IMR-90 (cell line): ENCODE measurements at regions not wholly inside any gene's neighbourhood (a gene's known extent, or its start where the extent isn't known, plus 50 kb on each side); places are given as distances from the start of the nearest gene placed in this dataset.

ENCODE experiments used
- ATAC-seq: fragments of 200-7000 bp; cut with Tn5 transposase; 2 replicates; pipeline ENCODE4 v1.9.1; 2020; ENCODE audit warnings: low read depth, mild to moderate bottlenecking, moderate library complexity
- BruUV-seq: library from RNA; stranded (reverse); fragments of 400-500 nt; replicated peaks from 2 replicates; lab custom pipeline; 2021; lab: Mats Ljungman, UMichigan
- CTCF ChIA-PET: fragments of 300-600 bp; formaldehyde crosslinking; extraction: SDS; loops from one replicate; lab custom pipeline; 2021; ENCODE audit warnings: antibody characterized with exemption; lab: Yijun Ruan, JAX
- POLR2A ChIA-PET: fragments of 300-600 bp; sonication (Branson Sonifier 250); formaldehyde crosslinking; loops from one replicate; lab custom pipeline; 2022; ENCODE audit warnings: antibody characterized with exemption; ENCODE audit not compliant: unreplicated experiment; lab: Charles Lee
- DNase-seq: peaks from one replicate; pipeline ENCODE4 v3.0.0; 2013
- H2AFZ ChIP-seq: replicated peaks from 2 replicates; pipeline ENCODE3; 2013; ENCODE audit warnings: low read length, mild to moderate bottlenecking; ENCODE audit not compliant: poor library complexity
- H2AK5ac ChIP-seq: 2 replicates; pipeline ENCODE4 v1.6.1; 2013; ENCODE audit warnings: low read depth, low read length, inconsistent platforms
- H2AK9ac ChIP-seq: replicated peaks from 2 replicates; pipeline ENCODE3; 2013; ENCODE audit warnings: mild to moderate bottlenecking, low read depth, low read length, moderate library complexity; ENCODE audit not compliant: poor library complexity
- H2BK120ac ChIP-seq: 2 replicates; pipeline ENCODE4 v1.6.1; 2013; ENCODE audit warnings: low read depth, low read length, inconsistent platforms
- H2BK15ac ChIP-seq: 3 replicates; pipeline ENCODE4 v1.6.1; 2013; ENCODE audit warnings: low read depth, low read length, inconsistent platforms
- H2BK20ac ChIP-seq: 2 replicates; pipeline ENCODE4 v1.6.1; 2013; ENCODE audit warnings: low read depth, mild to moderate bottlenecking, inconsistent platforms, low read length, moderate library complexity
- H2BK5ac ChIP-seq: 2 replicates; pipeline ENCODE4 v1.6.1; 2013; ENCODE audit warnings: mild to moderate bottlenecking, low read depth, low read length, inconsistent platforms; ENCODE audit not compliant: poor library complexity, severe bottlenecking
- H3K14ac ChIP-seq: replicated peaks from 2 replicates; pipeline ENCODE4 v1.6.1; 2013; ENCODE audit warnings: low read depth, low read length, inconsistent platforms
- H3K18ac ChIP-seq: 2 replicates; pipeline ENCODE4 v1.6.1; 2013; ENCODE audit warnings: low read depth, low read length, control low read depth
- H3K23ac ChIP-seq: 2 replicates; pipeline ENCODE4 v1.6.1; 2013; ENCODE audit warnings: low read depth, low read length, inconsistent platforms
- H3K27ac ChIP-seq: 2 replicates; pipeline ENCODE4 v1.5.1; 2013; ENCODE audit warnings: mild to moderate bottlenecking, control low read depth, low read length; ENCODE audit not compliant: insufficient read depth
- H3K27me3 ChIP-seq: 2 replicates; pipeline ENCODE4 v1.6.1; 2013; ENCODE audit warnings: low read length; ENCODE audit not compliant: control insufficient read depth, insufficient read depth
- H3K36me3 ChIP-seq: 2 replicates; pipeline ENCODE4 v1.6.1; 2013; ENCODE audit warnings: low read length, mixed read lengths; ENCODE audit not compliant: control insufficient read depth, insufficient read depth
- H3K4ac ChIP-seq: 2 replicates; pipeline ENCODE4 v1.6.1; 2013; ENCODE audit warnings: low read depth, low read length, inconsistent platforms
- H3K4me1 ChIP-seq: 2 replicates; pipeline ENCODE4 v1.6.1; 2013; ENCODE audit warnings: low read length, mixed read lengths; ENCODE audit not compliant: control insufficient read depth, insufficient read depth
- H3K4me2 ChIP-seq: 2 replicates; pipeline ENCODE4 v1.6.1; 2013; ENCODE audit warnings: low read depth, mild to moderate bottlenecking, control low read depth, low read length, moderate library complexity
- H3K4me3 ChIP-seq: 2 replicates; pipeline ENCODE4 v1.5.1; 2013; ENCODE audit warnings: low read depth, mild to moderate bottlenecking, control low read depth, low read length, moderate library complexity; ENCODE audit not compliant: insufficient read depth
- H3K56ac ChIP-seq: 2 replicates; pipeline ENCODE4 v1.6.1; 2013; ENCODE audit warnings: low read length, inconsistent platforms; ENCODE audit not compliant: insufficient read depth; ENCODE audit errors: extremely low read depth
- H3K79me1 ChIP-seq, 2 experiments: 2 replicates each; pipeline ENCODE4 v1.6.1; 2013; ENCODE audit warnings: low read length in 2 of 2, inconsistent platforms in 1 of 2, low read depth in 1 of 2
- H3K9ac ChIP-seq: 2 replicates; pipeline ENCODE4 v1.6.1; 2013; ENCODE audit warnings: low read depth, low read length, control low read depth
- H3K9me1 ChIP-seq: 2 replicates; pipeline ENCODE4 v1.6.1; 2013; ENCODE audit warnings: low read length, inconsistent platforms; ENCODE audit not compliant: insufficient read depth
- H3K9me3 ChIP-seq: 2 replicates; pipeline ENCODE4 v1.6.1; 2013; ENCODE audit warnings: low read length; ENCODE audit not compliant: control insufficient read depth, insufficient read depth
- H4K20me1 ChIP-seq: 2 replicates; pipeline ENCODE4 v1.6.1; 2013; ENCODE audit warnings: low read length, inconsistent platforms; ENCODE audit not compliant: insufficient read depth
- H4K5ac ChIP-seq: 2 replicates; pipeline ENCODE4 v1.6.1; 2013; ENCODE audit warnings: mild to moderate bottlenecking, low read depth, low read length, control low read depth
- H4K8ac ChIP-seq, 2 experiments: 2 replicates each; pipeline ENCODE4 v1.6.1; 2013; ENCODE audit warnings: low read depth in 2 of 2, low read length in 2 of 2, control low read depth in 1 of 2, inconsistent platforms in 1 of 2
- H4K91ac ChIP-seq: 2 replicates; pipeline ENCODE4 v1.6.1; 2013; ENCODE audit warnings: low read depth, low read length, inconsistent platforms; ENCODE audit not compliant: insufficient read depth
- BHLHE40 ChIP-seq: fragments of 150-350 bp; IDR thresholded peaks from 2 replicates; pipeline ENCODE4 v1.6.1; 2016; ENCODE audit warnings: mild to moderate bottlenecking, low read depth, low read length
- MAZ ChIP-seq: IDR thresholded peaks from 2 replicates; pipeline ENCODE4 v1.6.1; 2012; ENCODE audit warnings: low read depth, mild to moderate bottlenecking, low read length, improper control_type of control experiment, moderate library complexity, borderline replicate concordance
- RCOR1 ChIP-seq: IDR thresholded peaks from 2 replicates; pipeline ENCODE4 v1.6.1; 2012; ENCODE audit warnings: mild to moderate bottlenecking, low read length, improper control_type of control experiment; ENCODE audit not compliant: insufficient replicate concordance
- SMC3 ChIP-seq: fragments of 150-350 bp; IDR thresholded peaks from 2 replicates; pipeline ENCODE4 v1.6.1; 2016; ENCODE audit warnings: low read depth, mild to moderate bottlenecking, antibody characterized with exemption, low read length, moderate library complexity
- WGBS, 2 experiments: methylation state at CpG; one replicate each; pipeline versions ENCODE4 v1.1.5 to v1.1.7; 2013; ENCODE audit warnings: missing lambda C conversion rate in 2 of 2; ENCODE audit not compliant: insufficient read length in 1 of 2; ENCODE audit errors: extremely low coverage in 2 of 2; 5-methylcytosine and 5-hydroxymethylcytosine counted together
- dilution Hi-C: fragments of 300-500 bp; cut with HindIII; formaldehyde crosslinking; loops from one replicate; pipeline ENCODE4 v1.14.3; 2018; ENCODE audit warnings: low sequenced_read_pairs; ENCODE audit not compliant: unreplicated experiment
- in situ Hi-C: fragments of 300-500 bp; cut with MboI; formaldehyde crosslinking; loops from 3 replicates; pipeline ENCODE4 v1.14.3; 2019; ENCODE audit warnings: low sequenced_read_pairs, inconsistent platforms, mixed read lengths
- intact Hi-C: fragments of 100-400 bp; cut with micrococcal nuclease; formaldehyde crosslinking; loops from 2 replicates; pipeline ENCODE4 v1.10.0; 2022

GRCh38 chr9:90457386-90458190 lies 185.0 kb downstream of the DIRAS2 start:
- no peak overlapping the region for H3K4ac ChIP-seq
- dilution Hi-C loops: no loop called here
- H3K9ac ChIP-seq: no peak overlapping the region
- H4K91ac ChIP-seq: no peak overlapping the region
- no peak overlapping the region for H2BK120ac ChIP-seq
- no peak overlapping the region for H4K5ac ChIP-seq
- H2AK9ac ChIP-seq: no peak overlapping the region
- H3K18ac ChIP-seq: no peak overlapping the region
- TF ChIP-seq MAZ: no peak
- TF ChIP-seq RCOR1: no peak
- TF ChIP-seq SMC3: no peak
- no peak for TF ChIP-seq BHLHE40
- intact Hi-C loops: no loop called here
- in situ Hi-C loops: no loop called here
- H3K56ac ChIP-seq: no peak overlapping the region
- H3K4me3 ChIP-seq: no peak overlapping the region
- no TSS peak for BruUV-seq
- H2BK15ac ChIP-seq: no peak overlapping the region
- H3K27me3 ChIP-seq: no peaks in the 10 kb centered on the region
- POLR2A ChIA-PET: no interaction called here
- H3K9me3 ChIP-seq: no peaks in the 10 kb centered on the region
- no peak overlapping the region for H3K27ac ChIP-seq
- no peaks in the 10 kb centered on the region for H3K9me1 ChIP-seq
- no peaks in the 10 kb centered on the region for H3K36me3 ChIP-seq
- H4K20me1 ChIP-seq: no peaks in the 10 kb centered on the region
- CTCF ChIA-PET: no interaction called here
- no peak overlapping the region for H3K4me2 ChIP-seq
- H4K8ac ChIP-seq: no peak overlapping the region
- H2AFZ ChIP-seq: no peak overlapping the region
- no peak overlapping the region for H3K14ac ChIP-seq
- 80% methylated on average over 1 of the region's 9 CpGs; no CpG with 5 or more reads in 1 of the 2 experiments for WGBS, 2 experiments
- no peak overlapping the region for H2BK5ac ChIP-seq
- H3K79me1 ChIP-seq: no peaks in the 10 kb centered on the region
- no peak overlapping the region for H2BK20ac ChIP-seq
- ATAC-seq (no peak), DNase-seq (no peak)
- no peaks in the 10 kb centered on the region for H3K4me1 ChIP-seq
- no peak overlapping the region for H3K23ac ChIP-seq
- H2AK5ac ChIP-seq: no peak overlapping the region
